ENCODE measurements at regions not wholly inside any gene's neighbourhood (a gene's known extent, or its start where the extent isn't known, plus 50 kb on each side); places are given as distances from the start of the nearest gene placed in this dataset.

- Mint-ChIP-seq H3K27ac (no peak overlapping the region), H3K36me3 (no peaks in the 10 kb centered on the region), H3K4me1 (peaks cover 7% of the 10 kb centered on the region), H3K4me3 (no peak overlapping the region), H3K9me3 (peaks cover 4% of the 10 kb centered on the region; the same call in 1 of the 2 replicates), H3K27me3 (ENCODE audit: low read depth) (peaks cover 7% of the 10 kb centered on the region; the same call in 1 of the 2 replicates)
- TF ChIP-seq AR (CRISPR knock-in tag; IDR thresholded peaks at IDR 0.05) (no peak), ZNF317 (CRISPR knock-in tag; IDR thresholded peaks at IDR 0.05; ENCODE audit: borderline replicate concordance, low read depth) (no peak), ETV6 (CRISPR knock-in tag; IDR thresholded peaks at IDR 0.05) (no peak), ZNF138 (CRISPR knock-in tag; conservative IDR thresholded peaks at IDR 0.05) (no peak), ZMAT4 (CRISPR knock-in tag; IDR thresholded peaks at IDR 0.05) (no peak), SP1 (CRISPR knock-in tag; conservative IDR thresholded peaks at IDR 0.05) (no peak), MXD4 (CRISPR knock-in tag; IDR thresholded peaks at IDR 0.05; ENCODE audit: borderline replicate concordance) (no peak), ZNF263 (CRISPR knock-in tag; IDR thresholded peaks at IDR 0.05; ENCODE audit: low read depth) (no peak), OVOL2 (CRISPR knock-in tag; IDR thresholded peaks at IDR 0.05; ENCODE audit: borderline replicate concordance) (no peak), ATF6 (CRISPR knock-in tag; IDR thresholded peaks at IDR 0.05) (no peak), MLX (CRISPR knock-in tag; IDR thresholded peaks at IDR 0.05) (no peak), AFF4 (CRISPR knock-in tag; IDR thresholded peaks at IDR 0.05; ENCODE audit: borderline replicate concordance) (no peak), SMAD3 (CRISPR knock-in tag; IDR thresholded peaks at IDR 0.05; ENCODE audit: borderline replicate concordance) (no peak), GABPB1 (CRISPR knock-in tag; IDR thresholded peaks at IDR 0.05) (no peak), ZSCAN18 (CRISPR knock-in tag; IDR thresholded peaks at IDR 0.05) (no peak), ZNF219 (CRISPR knock-in tag; IDR thresholded peaks at IDR 0.05; ENCODE audit: borderline replicate concordance) (no peak), KAT7 (CRISPR knock-in tag; IDR thresholded peaks at IDR 0.05; ENCODE audit: borderline replicate concordance) (no peak)
- ChIA-PET CTCF (no interaction called here), POLR2A (no interaction called here)
- DNase-seq (ENCODE audit: low spot score) = no peak
- ATAC-seq = no peak
Observed at GRCh38 chr20:40410028-40410427, 279.0 kb downstream of the MAFB start.

Measured in WTC11 (cell line).